K562 (cell line): ENCODE measurements at regions not wholly inside any gene's neighbourhood (a gene's known extent, or its start where the extent isn't known, plus 50 kb on each side); places are given as distances from the start of the nearest gene placed in this dataset.

Experiments
- ATAC-seq: fragments of 200-7000 bp; cut with Tn5 transposase; 3 replicates; pipeline ENCODE4 v1.9.1; 2020; ENCODE audit warnings: moderate library complexity
- BruUV-seq: library from RNA; stranded (reverse); fragments of 400-500 nt; replicated peaks from 2 replicates; lab custom pipeline; 2021; lab: Mats Ljungman, UMichigan
- CTCF ChIA-PET: fragments of 300-600 bp; formaldehyde crosslinking; extraction: SDS; loops from one replicate; lab custom pipeline; 2021; ENCODE audit warnings: low intra/inter-chr PET ratio; lab: Yijun Ruan, JAX
- POLR2A ChIA-PET: fragments of 300-600, 350-650 bp; sonication (Branson Sonifier 250); formaldehyde crosslinking; extraction: SDS; loops from one replicate; lab custom pipeline; 2021; ENCODE audit warnings: antibody characterized with exemption, inconsistent platforms; lab: Yijun Ruan, JAX
- DNase-seq, 4 experiments: peaks; one replicate each; pipeline versions ENCODE4 v3.0.0 to v3.0.0-alpha.2; 2011 to 2018; ENCODE audit warnings: low spot score in 3 of 4, mixed read lengths in 3 of 4; ENCODE audit errors: extremely low read depth in 1 of 4
- FAIRE-seq: peaks from 2 replicates; lab custom pipeline; 2011; peaks lifted over from hg19 to GRCh38; lab: Jason Lieb, UNC
- H2AFZ ChIP-seq: 2 replicates; pipeline ENCODE4 v1.6.0; 2011; ENCODE audit warnings: low read depth, low read length, control low read depth, inconsistent platforms
- H3K27ac ChIP-seq: fragments of 200-600 bp; 3 replicates; pipeline ENCODE4 v1.8.0; 2011; ENCODE audit warnings: low read depth, mild to moderate bottlenecking, control low read depth, inconsistent platforms, low read length, moderate library complexity, mixed read lengths; ENCODE audit errors: extremely low read depth
- H3K27me3 ChIP-seq, 2 experiments: fragments of 300-600 bp in 1 of 2; 2 replicates in 1 of 2; 3 replicates in 1 of 2; pipeline versions ENCODE4 v1.6.0 to v1.8.0; 2011; ENCODE audit warnings: inconsistent platforms in 2 of 2, low read length in 2 of 2, mild to moderate bottlenecking in 1 of 2, mixed read lengths in 1 of 2, moderate library complexity in 1 of 2; ENCODE audit not compliant: control insufficient read depth in 2 of 2, insufficient read depth in 2 of 2
- H3K36me3 ChIP-seq: fragments of 300-600 bp; 3 replicates; pipeline ENCODE4 v1.8.0; 2011; ENCODE audit warnings: mild to moderate bottlenecking, low read length, inconsistent platforms; ENCODE audit not compliant: control insufficient read depth, insufficient read depth
- H3K4me1 ChIP-seq, 2 experiments: fragments of 200-600 bp in 1 of 2; replicated peaks in 1 of 2; 2 replicates in 1 of 2; 3 replicates in 1 of 2; pipeline versions ENCODE4 v1.5.1 to v1.8.0; 2011; ENCODE audit warnings: inconsistent platforms in 2 of 2, low read length in 2 of 2, mild to moderate bottlenecking in 1 of 2, mixed read lengths in 1 of 2, moderate library complexity in 1 of 2; ENCODE audit not compliant: control insufficient read depth in 2 of 2, insufficient read depth in 2 of 2
- H3K4me2 ChIP-seq: 2 replicates; pipeline ENCODE4 v1.6.1; 2011; ENCODE audit warnings: low read length, control low read depth, inconsistent platforms, mixed read lengths; ENCODE audit not compliant: insufficient read depth
- H3K4me3 ChIP-seq: fragments of 200-600 bp; sonication (generic), shearing (Covaris generic); 2 replicates; pipeline ENCODE4 v1.5.1; 2016; ENCODE audit warnings: control low read depth, inconsistent platforms
- H3K79me2 ChIP-seq: fragments of 200-600 bp; 3 replicates; pipeline ENCODE4 v1.8.0; 2011; ENCODE audit warnings: low read length, inconsistent platforms; ENCODE audit not compliant: control insufficient read depth, insufficient read depth
- H3K9ac ChIP-seq, 2 experiments: 2 replicates each; pipeline versions ENCODE4 v1.6.0 to v1.6.1; 2011; ENCODE audit warnings: low read depth in 2 of 2, low read length in 2 of 2, control low read depth in 1 of 2, inconsistent platforms in 1 of 2, mild to moderate bottlenecking in 1 of 2, mixed read lengths in 1 of 2; ENCODE audit not compliant: insufficient read depth in 1 of 2
- H3K9me1 ChIP-seq: one replicate; pipeline ENCODE4 v1.6.0; 2011; ENCODE audit warnings: inconsistent platforms, mild to moderate bottlenecking, low read length, moderate library complexity; ENCODE audit not compliant: control insufficient read depth, insufficient read depth
- H3K9me3 ChIP-seq: replicated peaks from 2 replicates; pipeline ENCODE4 v1.5.1; 2011; ENCODE audit warnings: low read depth, low read length, inconsistent platforms; ENCODE audit not compliant: control insufficient read depth, insufficient read depth
- H4K20me1 ChIP-seq: replicated peaks from 2 replicates; pipeline ENCODE4 v1.6.1; 2011; ENCODE audit warnings: low read length, inconsistent platforms, mixed read lengths; ENCODE audit not compliant: control insufficient read depth, insufficient read depth
- ATF1 ChIP-seq, 2 experiments: fragments of 450-650 bp in 1 of 2; IDR thresholded peaks; 2 replicates each; pipeline ENCODE4 v1.6.1; 2016; ENCODE audit warnings: missing compliant biosample characterization in 1 of 2, missing genetic modification characterization in 1 of 2
- BMI1 ChIP-seq: fragments of 150-350 bp; IDR thresholded peaks from 2 replicates; pipeline ENCODE4 v1.6.1; 2014; ENCODE audit warnings: low read length
- ELK3 ChIP-seq: fragments of 450-650 bp; formaldehyde crosslinking; IDR thresholded peaks from 2 replicates; pipeline ENCODE4 v1.4.0; 2020; ENCODE audit warnings: mild to moderate bottlenecking
- JUND ChIP-seq, 2 experiments: IDR thresholded peaks; 2 replicates in 1 of 2; 3 replicates in 1 of 2; pipeline ENCODE4 v1.6.1; 2011; ENCODE audit warnings: borderline replicate concordance in 2 of 2, low read depth in 2 of 2, low read length in 2 of 2, improper control_type of control experiment in 1 of 2, missing biosample characterization in 1 of 2, missing genetic modification characterization in 1 of 2, missing genetic modification reagents in 1 of 2
- KLF6 ChIP-seq: fragments of 250-450 bp; sonication (Bioruptor Pico); IDR thresholded peaks from 2 replicates; pipeline ENCODE4 v1.4.0; 2020; ENCODE audit warnings: mild to moderate bottlenecking, moderate library complexity, borderline replicate concordance
- MTA1 ChIP-seq: fragments of 450-650 bp; IDR thresholded peaks from 2 replicates; pipeline ENCODE4 v1.6.1; 2017; ENCODE audit warnings: borderline replicate concordance
- MXI1 ChIP-seq: IDR thresholded peaks from 2 replicates; pipeline ENCODE4 v1.6.1; 2011; ENCODE audit warnings: low read depth, mild to moderate bottlenecking, improper control_type of control experiment, low read length
- NR2C1 ChIP-seq, 2 experiments: fragments of 450-650 bp; IDR thresholded peaks; 2 replicates each; pipeline ENCODE4 v1.6.1; 2017; ENCODE audit warnings: mild to moderate bottlenecking in 2 of 2, antibody characterized with exemption in 1 of 2, inconsistent platforms in 1 of 2, missing compliant biosample characterization in 1 of 2, missing genetic modification characterization in 1 of 2
- PHF21A ChIP-seq: fragments of 450-650 bp; IDR thresholded peaks from 2 replicates; pipeline ENCODE4 v1.6.1; 2017; ENCODE audit warnings: low read depth, borderline replicate concordance
- POLR2A ChIP-seq: fragments of 450-650 bp; conservative IDR thresholded peaks from 2 replicates; pipeline ENCODE4 v1.6.1; 2016
- PYGO2 ChIP-seq: fragments of 450-650 bp; IDR thresholded peaks from 2 replicates; pipeline ENCODE4 v1.6.1; 2016; ENCODE audit warnings: mild to moderate bottlenecking, missing genetic modification characterization, moderate library complexity, missing compliant biosample characterization
- RBM25 ChIP-seq: fragments of 200-400 bp; formaldehyde crosslinking; IDR thresholded peaks from 2 replicates; pipeline ENCODE4 v1.6.1; 2018; ENCODE audit warnings: low read length, low read depth, moderate library complexity; ENCODE audit not compliant: severe bottlenecking
- SIX5 ChIP-seq, 2 experiments: IDR thresholded peaks; 2 replicates each; pipeline ENCODE4 v1.6.1; 2011; ENCODE audit warnings: low read length in 2 of 2, borderline replicate concordance in 1 of 2, low read depth in 1 of 2, mild to moderate bottlenecking in 1 of 2, moderate library complexity in 1 of 2; ENCODE audit not compliant: insufficient read depth in 1 of 2
- THRAP3 ChIP-seq: fragments of 450-650 bp; IDR thresholded peaks from 2 replicates; pipeline ENCODE4 v1.6.1; 2016; ENCODE audit warnings: mild to moderate bottlenecking, inconsistent platforms, borderline replicate concordance
- TRIM28 ChIP-seq: fragments of 450-650 bp; IDR thresholded peaks from 2 replicates; pipeline ENCODE4 v1.6.1; 2017
- YY1 ChIP-seq, 3 experiments: IDR thresholded peaks; 2 replicates each; pipeline ENCODE4 v1.6.1; 2011; ENCODE audit warnings: low read length in 2 of 3, mild to moderate bottlenecking in 2 of 3, moderate library complexity in 2 of 3, borderline replicate concordance in 1 of 3, control low read depth in 1 of 3, low read depth in 1 of 3; ENCODE audit not compliant: insufficient read depth in 3 of 3, insufficient replicate concordance in 2 of 3, control insufficient read depth in 1 of 3, insufficient read length in 1 of 3; ENCODE audit errors: extremely low read depth in 1 of 3
- ZBTB8A ChIP-seq: fragments of 450-650 bp; IDR thresholded peaks from 2 replicates; pipeline ENCODE4 v1.6.1; 2018; ENCODE audit warnings: mild to moderate bottlenecking, moderate library complexity; ENCODE audit not compliant: partially characterized antibody
- ZKSCAN8 ChIP-seq: fragments of 200-800 bp; sonication (Bioruptor generic); IDR thresholded peaks from 2 replicates; pipeline ENCODE4 v1.6.1; 2016; ENCODE audit warnings: missing genetic modification characterization, missing compliant biosample characterization
- ZNF143 ChIP-seq: sonication (generic); formaldehyde crosslinking; IDR thresholded peaks from 2 replicates; pipeline ENCODE4 v1.9.0; 2022; ENCODE audit warnings: mild to moderate bottlenecking, missing genetic modification reagents
- WGBS: fragments of 100-300 bp; shearing (Covaris generic); methylation state at CpG from one replicate; pipeline ENCODE4 v1.1.6; 2016; ENCODE audit warnings: low coverage, mixed read lengths; ENCODE audit not compliant: insufficient coverage; ENCODE audit errors: missing lambda C conversion rate; 5-methylcytosine and 5-hydroxymethylcytosine counted together
- in situ Hi-C: fragments of 300-500 bp; cut with MboI; formaldehyde crosslinking; loops from 4 replicates; pipeline ENCODE4 v1.15.0; 2018; ENCODE audit warnings: inconsistent platforms, mixed read lengths
- intact Hi-C: fragments of 100-400 bp; cut with micrococcal nuclease; formaldehyde crosslinking; loops from 2 replicates; pipeline ENCODE4 v1.14.2; 2022
- TF ChIP-seq, protein P1 (sequence below): sonication (generic); formaldehyde crosslinking; IDR thresholded peaks from 2 replicates; pipeline ENCODE4 v1.9.0; 2022; ENCODE audit warnings: mild to moderate bottlenecking, missing genetic modification reagents

DNA sequence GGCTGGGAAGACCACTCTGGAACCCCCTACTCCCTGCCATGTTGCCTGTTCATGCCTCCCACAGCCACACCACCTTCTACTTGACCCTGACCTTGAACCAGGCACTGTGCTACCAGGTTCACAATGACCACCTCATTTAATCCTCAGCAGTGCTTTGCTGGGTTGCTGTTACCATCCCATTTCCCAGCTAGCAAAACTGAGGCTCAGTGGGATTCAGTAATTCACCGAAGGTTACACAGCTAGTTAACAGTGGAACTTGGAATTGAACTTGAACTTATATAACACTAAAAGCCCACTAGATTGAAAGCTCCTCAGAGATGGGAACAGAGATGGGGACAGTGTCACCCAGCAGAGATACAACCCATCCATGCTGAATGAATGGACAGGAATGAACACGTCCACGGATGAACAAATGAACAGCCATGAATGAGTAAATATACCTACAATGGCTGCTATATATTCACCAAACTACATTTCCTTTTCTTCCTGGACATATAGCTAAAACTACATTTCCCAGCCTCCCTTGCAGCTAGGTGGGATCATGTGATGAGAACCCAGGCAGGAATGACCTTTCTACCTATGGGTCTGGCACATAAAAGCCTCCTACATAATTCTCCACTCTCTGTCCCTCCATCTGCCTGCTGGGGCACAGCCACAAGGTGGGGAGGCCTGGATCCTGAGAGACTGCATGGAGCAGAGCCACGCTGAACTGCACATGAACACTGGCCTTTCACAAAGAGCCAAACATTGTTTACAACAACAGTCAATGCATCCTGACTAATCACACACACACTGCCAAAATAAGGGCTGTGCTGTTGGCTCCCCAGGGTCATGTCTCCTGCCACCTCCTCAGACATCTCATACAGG lies 94.8 kb downstream of the RMI2 start:
- H3K79me2 ChIP-seq = no peaks in the 10 kb centered on the region
- FAIRE-seq = no peak
- POLR2A ChIA-PET = interaction anchor here (0.7 kb wide), 2 partner anchors 7 to 690 kb away, joined by 3 read pairs; no protein-coding TSS in a partner anchor
- in situ Hi-C loops (no loop called here), intact Hi-C loops (no loop called here)
- no peak; the same call in 2 of the 3 replicates for ATAC-seq
- H3K4me3 ChIP-seq = no peak overlapping the region
- no peak for DNase-seq
- H3K27ac ChIP-seq = no peak overlapping the region
- H3K27me3 ChIP-seq = peaks cover 0 to 23% of the 10 kb centered on the region in 2 experiments; a peak in 2 of 5 replicates
- no peaks in the 10 kb centered on the region for H3K9me1 ChIP-seq
- H3K4me2 ChIP-seq = no peak overlapping the region
- no peaks in the 10 kb centered on the region for H3K36me3 ChIP-seq
- 5% methylated on average over 4 of the region's 4 CpGs for WGBS
- H2AFZ ChIP-seq = peak overlapping the region; percentile 35; the same call in 1 of the 2 replicates
- H3K4me1 ChIP-seq = peaks cover 0 to 3% of the 10 kb centered on the region in 2 experiments; a peak in 1 of 5 replicates
- H3K9me3 ChIP-seq = no peaks in the 10 kb centered on the region
- H3K9ac ChIP-seq = no peak overlapping the region
- H4K20me1 ChIP-seq = no peaks in the 10 kb centered on the region
- no TSS peak for BruUV-seq
- CTCF ChIA-PET = no interaction called here
- TF ChIP-seq NR2C1 (IDR thresholded peaks at IDR 0.05) = peak; percentile 66
- TF ChIP-seq NR2C1 (tag; IDR thresholded peaks at IDR 0.05) = peak; percentile 46; the same call in 1 of the 2 replicates
- no peak for TF ChIP-seq ELK3 (CRISPR knock-in tag)
- TF ChIP-seq RBM25 = peak; percentile 51
- TF ChIP-seq THRAP3 = no peak
- no peak for TF ChIP-seq KLF6 (CRISPR knock-in tag)
- TF ChIP-seq, protein P1, sequence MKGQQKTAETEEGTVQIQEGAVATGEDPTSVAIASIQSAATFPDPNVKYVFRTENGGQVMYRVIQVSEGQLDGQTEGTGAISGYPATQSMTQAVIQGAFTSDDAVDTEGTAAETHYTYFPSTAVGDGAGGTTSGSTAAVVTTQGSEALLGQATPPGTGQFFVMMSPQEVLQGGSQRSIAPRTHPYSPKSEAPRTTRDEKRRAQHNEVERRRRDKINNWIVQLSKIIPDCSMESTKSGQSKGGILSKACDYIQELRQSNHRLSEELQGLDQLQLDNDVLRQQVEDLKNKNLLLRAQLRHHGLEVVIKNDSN (CRISPR knock-in tag) = peak; percentile 52
- no peak for TF ChIP-seq BMI1
- no peak for TF ChIP-seq TRIM28
- no peak for TF ChIP-seq ZKSCAN8
- no peak for TF ChIP-seq POLR2A
- peak; percentile 70; the same call in 1 of the 2 replicates for TF ChIP-seq ZNF143
- no peak for TF ChIP-seq ZBTB8A
- TF ChIP-seq MTA1 = no peak
- TF ChIP-seq PYGO2 = no peak
- no peak for TF ChIP-seq MXI1
- TF ChIP-seq JUND (IDR thresholded peaks at IDR 0.05; ENCODE audit: borderline replicate concordance, low read depth, low read length) = no peak
- TF ChIP-seq JUND (tag; IDR thresholded peaks at IDR 0.05; ENCODE audit: borderline replicate concordance, low read depth, low read length) = no peak
- no peak for TF ChIP-seq PHF21A
- no peak for TF ChIP-seq ATF1 (CRISPR knock-in tag; IDR thresholded peaks at IDR 0.05)
- TF ChIP-seq ATF1 (tag; IDR thresholded peaks at IDR 0.05) = no peak
- TF ChIP-seq YY1 (IDR thresholded peaks at IDR 0.05; ENCODE audit: borderline replicate concordance in 1 of 3, control insufficient read depth in 1 of 3, extremely low read depth in 1 of 3, insufficient read depth in 3 of 3, insufficient read length in 1 of 3, insufficient replicate concordance in 2 of 3, low read depth in 1 of 3, low read length in 2 of 3) = no peak
- TF ChIP-seq SIX5 (IDR thresholded peaks at IDR 0.05; ENCODE audit: borderline replicate concordance in 1 of 2, insufficient read depth in 1 of 2, low read depth in 1 of 2, low read length in 2 of 2) = peak; percentile 47 to 49; a peak in 2 of 4 replicates
